ENCODE measurements at regions not wholly inside any gene's neighbourhood (a gene's known extent, or its start where the extent isn't known, plus 50 kb on each side); places are given as distances from the start of the nearest gene placed in this dataset.

- TF ChIP-seq CTCF (IDR thresholded peaks at IDR 0.05 in 2 of 3, conservative IDR thresholded peaks at IDR 0.05 in 1 of 3; ENCODE audit: insufficient read depth in 2 of 3, low read depth in 1 of 3, low read length in 3 of 3) (no peak), SREBF2 (CRISPR knock-in tag; IDR thresholded peaks at IDR 0.05) (no peak), FOXJ3 (CRISPR knock-in tag; IDR thresholded peaks at IDR 0.05) (no peak), GATA2 (CRISPR knock-in tag; IDR thresholded peaks at IDR 0.05) (no peak)
- TF ChIP-seq, protein P1, sequence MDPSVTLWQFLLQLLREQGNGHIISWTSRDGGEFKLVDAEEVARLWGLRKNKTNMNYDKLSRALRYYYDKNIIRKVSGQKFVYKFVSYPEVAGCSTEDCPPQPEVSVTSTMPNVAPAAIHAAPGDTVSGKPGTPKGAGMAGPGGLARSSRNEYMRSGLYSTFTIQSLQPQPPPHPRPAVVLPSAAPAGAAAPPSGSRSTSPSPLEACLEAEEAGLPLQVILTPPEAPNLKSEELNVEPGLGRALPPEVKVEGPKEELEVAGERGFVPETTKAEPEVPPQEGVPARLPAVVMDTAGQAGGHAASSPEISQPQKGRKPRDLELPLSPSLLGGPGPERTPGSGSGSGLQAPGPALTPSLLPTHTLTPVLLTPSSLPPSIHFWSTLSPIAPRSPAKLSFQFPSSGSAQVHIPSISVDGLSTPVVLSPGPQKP (CRISPR knock-in tag; IDR thresholded peaks at IDR 0.05) = no peak
- TF ChIP-seq, protein P2, sequence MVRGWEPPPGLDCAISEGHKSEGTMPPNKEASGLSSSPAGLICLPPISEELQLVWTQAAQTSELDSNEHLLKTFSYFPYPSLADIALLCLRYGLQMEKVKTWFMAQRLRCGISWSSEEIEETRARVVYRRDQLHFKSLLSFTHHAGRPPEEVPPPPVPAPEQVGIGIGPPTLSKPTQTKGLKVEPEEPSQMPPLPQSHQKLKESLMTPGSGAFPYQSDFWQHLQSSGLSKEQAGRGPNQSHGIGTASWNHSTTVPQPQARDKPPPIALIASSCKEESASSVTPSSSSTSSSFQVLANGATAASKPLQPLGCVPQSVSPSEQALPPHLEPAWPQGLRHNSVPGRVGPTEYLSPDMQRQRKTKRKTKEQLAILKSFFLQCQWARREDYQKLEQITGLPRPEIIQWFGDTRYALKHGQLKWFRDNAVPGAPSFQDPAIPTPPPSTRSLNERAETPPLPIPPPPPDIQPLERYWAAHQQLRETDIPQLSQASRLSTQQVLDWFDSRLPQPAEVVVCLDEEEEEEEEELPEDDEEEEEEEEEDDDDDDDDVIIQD (CRISPR knock-in tag; IDR thresholded peaks at IDR 0.05) = no peak
These were observed 64.8 kb upstream of the E2F7 start for GRCh38 chr12:77130193-77130592.
